Cardiac muscle cell (in vitro differentiated cells and primary cell): ENCODE measurements at regions not wholly inside any gene's neighbourhood (a gene's known extent, or its start where the extent isn't known, plus 50 kb on each side); places are given as distances from the start of the nearest gene placed in this dataset.

ENCODE experiments used
- DNase-seq, 2 donors: peaks; one replicate each; pipeline versions ENCODE4 v3.0.0 to v3.0.0-alpha.2; 2010 to 2017; ENCODE audit warnings: low read depth in 1 of 2, low spot score in 1 of 2
- H3K27ac ChIP-seq: fragments of 200-600 bp; sonication (generic); 2 replicates; pipeline ENCODE4 v1.5.1; 2016
- H3K27me3 ChIP-seq: fragments of 200-600 bp; sonication (generic); 2 replicates; pipeline ENCODE4 v1.6.0; 2016; ENCODE audit warnings: control low read depth
- H3K36me3 ChIP-seq: fragments of 200-600 bp; sonication (generic); 2 replicates; pipeline ENCODE4 v1.5.1; 2016; ENCODE audit warnings: control low read depth
- H3K4me1 ChIP-seq: fragments of 200-600 bp; sonication (generic); 2 replicates; pipeline ENCODE4 v1.8.1; 2017; ENCODE audit warnings: low read depth, mild to moderate bottlenecking, mixed run types
- H3K4me3 ChIP-seq: fragments of 200-600 bp; sonication (generic); 2 replicates; pipeline ENCODE4 v1.5.1; 2016; ENCODE audit warnings: mild to moderate bottlenecking
- H3K9me3 ChIP-seq: fragments of 200-600 bp; sonication (generic); 2 replicates; pipeline ENCODE4 v1.5.1; 2017; ENCODE audit warnings: low read depth, mild to moderate bottlenecking, control low read depth
- CTCF ChIP-seq: IDR thresholded peaks from 2 replicates; pipeline ENCODE4 v1.5.1; 2012; ENCODE audit warnings: low read depth, mild to moderate bottlenecking, low read length

- H3K36me3 ChIP-seq, result no peaks in the 10 kb centered on the region
- TF ChIP-seq CTCF, result no peak
Observed at GRCh38 chr7:118109607-118110006, 74.4 kb upstream of the LSM8 start.

GRCh38 chr7:118110178-118110925 is 73.6 kb upstream of the LSM8 start:
- TF ChIP-seq CTCF, result no peak
- Histone ChIP-seq H3K27me3 (no peaks in the 10 kb centered on the region), H3K36me3 (no peaks in the 10 kb centered on the region), H3K27ac (no peak overlapping the region), H3K9me3 (no peaks in the 10 kb centered on the region), H3K4me1 (peaks cover 3% of the 10 kb centered on the region), H3K4me3 (no peak overlapping the region)
- DNase-seq, result no peak

More at GRCh38 chr7:118109607-118110006, 74.4 kb upstream of the LSM8 start:
- no peak overlapping the region for H3K4me3 ChIP-seq
- H3K9me3 ChIP-seq, result no peaks in the 10 kb centered on the region
- H3K27ac ChIP-seq, result no peak overlapping the region
- H3K27me3 ChIP-seq, result no peaks in the 10 kb centered on the region
- peaks cover 3% of the 10 kb centered on the region for H3K4me1 ChIP-seq
- no peak for DNase-seq

GRCh38 chr7:118111347-118111746 is 72.6 kb upstream of the LSM8 start:
- Histone ChIP-seq H3K27me3 (no peaks in the 10 kb centered on the region), H3K36me3 (no peaks in the 10 kb centered on the region), H3K4me1 (peaks cover 3% of the 10 kb centered on the region), H3K4me3 (no peak overlapping the region), H3K9me3 (no peaks in the 10 kb centered on the region), H3K27ac (no peak overlapping the region)
- no peak for DNase-seq
- no peak for TF ChIP-seq CTCF

GRCh38 chr7:118114175-118114574 is 69.8 kb upstream of the LSM8 start:
- H3K4me3 ChIP-seq, result no peak overlapping the region
- TF ChIP-seq CTCF, result no peak

GRCh38 chr7:118129041-118129795 is 54.7 kb upstream of the LSM8 start:
- Histone ChIP-seq H3K9me3 (no peaks in the 10 kb centered on the region), H3K36me3 (no peaks in the 10 kb centered on the region), H3K4me3 (no peak overlapping the region), H3K27ac (no peak overlapping the region), H3K4me1 (no peaks in the 10 kb centered on the region), H3K27me3 (no peaks in the 10 kb centered on the region)
- TF ChIP-seq CTCF, result no peak
- DNase-seq, result no peak

More at GRCh38 chr7:118114175-118114574, 69.8 kb upstream of the LSM8 start:
- no peak for DNase-seq
- no peak overlapping the region for H3K27ac ChIP-seq
- H3K4me1 ChIP-seq, result no peaks in the 10 kb centered on the region
- no peaks in the 10 kb centered on the region for H3K9me3 ChIP-seq
- H3K36me3 ChIP-seq, result no peaks in the 10 kb centered on the region
- H3K27me3 ChIP-seq, result no peaks in the 10 kb centered on the region
